ENCODE measurements at regions not wholly inside any gene's neighbourhood (a gene's known extent, or its start where the extent isn't known, plus 50 kb on each side); places are given as distances from the start of the nearest gene placed in this dataset.

DNA sequence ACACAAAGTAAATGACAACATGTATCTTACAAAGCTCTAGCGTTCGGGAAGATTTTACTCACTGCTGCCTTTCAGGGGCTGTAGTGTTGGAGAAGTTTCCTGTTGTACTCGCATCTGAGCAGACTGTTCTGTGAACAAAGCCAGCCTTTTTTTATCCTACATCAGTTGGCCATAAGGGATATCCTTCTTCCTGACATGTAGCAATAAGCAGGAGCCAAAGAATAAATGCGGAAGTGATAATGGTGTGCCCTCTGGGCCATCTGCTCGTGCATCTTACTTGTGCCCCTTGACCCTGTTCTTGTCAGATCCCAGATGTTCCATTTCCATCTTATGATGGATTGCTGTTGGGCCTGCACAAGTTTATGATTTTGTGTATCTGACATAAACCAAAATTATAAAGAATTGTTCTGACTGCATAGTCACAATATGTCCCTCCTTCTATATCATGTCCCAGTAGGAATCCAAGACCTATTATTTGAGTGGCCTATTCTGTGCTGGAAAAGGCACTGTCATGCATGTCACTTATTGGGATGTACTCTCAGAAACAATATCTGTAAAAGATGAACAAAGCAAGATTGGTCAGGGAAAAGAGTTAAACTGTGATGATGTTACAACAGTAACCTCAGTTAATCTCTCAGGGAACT, 631.3 kb downstream of the NSUN3 start:
- Histone ChIP-seq H3K27me3 (ENCODE audit: control insufficient read depth in 2 of 2, insufficient read depth in 2 of 2, low read length in 2 of 2) (no peaks in the 10 kb centered on the region), H3K9me3 (ENCODE audit: control insufficient read depth in 2 of 2, low read length in 2 of 2) (no peaks in the 10 kb centered on the region), H3K4me1 (ENCODE audit: control insufficient read depth in 2 of 2, insufficient read depth in 2 of 2, low read length in 2 of 2) (no peaks in the 10 kb centered on the region), H3K36me3 (ENCODE audit: control insufficient read depth in 2 of 2, insufficient read depth in 2 of 2, low read length in 2 of 2) (no peaks in the 10 kb centered on the region), H3K4me3 (ENCODE audit: low read length in 2 of 2) (no peak overlapping the region), H3K9ac (ENCODE audit: low read depth in 1 of 2, low read length in 2 of 2) (no peak overlapping the region), H3K27ac (ENCODE audit: low read depth in 2 of 2, low read length in 2 of 2) (no peak overlapping the region)

GRCh38 chr3:94694894-94695293, 632.0 kb downstream of the NSUN3 start:
- Histone ChIP-seq H3K9me3 (ENCODE audit: control insufficient read depth in 2 of 2, low read length in 2 of 2) (no peaks in the 10 kb centered on the region), H3K4me1 (ENCODE audit: control insufficient read depth in 2 of 2, insufficient read depth in 2 of 2, low read length in 2 of 2) (no peaks in the 10 kb centered on the region), H3K36me3 (ENCODE audit: control insufficient read depth in 2 of 2, insufficient read depth in 2 of 2, low read length in 2 of 2) (no peaks in the 10 kb centered on the region), H3K4me3 (ENCODE audit: low read length in 2 of 2) (no peak overlapping the region), H3K27me3 (ENCODE audit: control insufficient read depth in 2 of 2, insufficient read depth in 2 of 2, low read length in 2 of 2) (no peaks in the 10 kb centered on the region), H3K9ac (ENCODE audit: low read depth in 1 of 2, low read length in 2 of 2) (no peak overlapping the region), H3K27ac (ENCODE audit: low read depth in 2 of 2, low read length in 2 of 2) (no peak overlapping the region)

GRCh38 chr3:94704467-94704866, 641.6 kb downstream of the NSUN3 start:
- no peaks in the 10 kb centered on the region for H3K4me1 ChIP-seq (ENCODE audit: control insufficient read depth in 2 of 2, insufficient read depth in 2 of 2, low read length in 2 of 2)
- H3K4me3 ChIP-seq (ENCODE audit: low read length in 2 of 2): no peak overlapping the region
- H3K27me3 ChIP-seq (ENCODE audit: control insufficient read depth in 2 of 2, insufficient read depth in 2 of 2, low read length in 2 of 2): no peaks in the 10 kb centered on the region
- H3K9ac ChIP-seq (ENCODE audit: low read depth in 1 of 2, low read length in 2 of 2): no peak overlapping the region
- no peak overlapping the region for H3K27ac ChIP-seq (ENCODE audit: low read depth in 2 of 2, low read length in 2 of 2)
- H3K9me3 ChIP-seq (ENCODE audit: control insufficient read depth in 2 of 2, low read length in 2 of 2): no peaks in the 10 kb centered on the region
- no peaks in the 10 kb centered on the region for H3K36me3 ChIP-seq (ENCODE audit: control insufficient read depth in 2 of 2, insufficient read depth in 2 of 2, low read length in 2 of 2)

DNA sequence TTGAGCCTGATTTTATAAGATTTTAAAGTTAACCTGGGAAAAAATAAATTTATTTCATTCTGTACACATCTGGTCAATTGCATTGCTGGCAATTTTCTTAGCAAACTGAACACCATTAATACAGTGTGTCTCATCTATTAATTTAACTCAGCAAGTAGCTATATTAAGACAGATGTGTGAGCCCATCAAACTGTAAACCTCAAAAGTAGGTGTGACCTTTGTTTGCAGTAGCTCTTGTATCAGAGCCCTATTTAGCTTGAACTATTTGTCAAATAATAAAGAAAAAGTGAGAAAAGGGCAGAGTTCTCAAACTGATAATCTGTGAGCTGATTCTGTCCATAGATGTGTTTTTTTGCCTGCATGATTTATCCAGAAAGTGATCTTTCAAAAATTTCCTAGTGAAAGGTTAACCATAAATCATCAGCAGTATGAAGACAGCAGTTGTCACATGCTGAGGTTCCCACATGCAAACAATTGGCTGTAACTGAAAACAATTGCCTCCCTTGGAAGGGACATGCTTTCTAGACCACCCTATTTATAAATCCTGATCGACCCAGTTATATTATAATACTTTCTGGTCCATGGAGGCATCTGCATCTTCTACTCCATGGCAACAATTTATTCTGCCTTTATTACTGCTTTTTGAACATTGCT, 646.5 kb downstream of the NSUN3 start:
- no peaks in the 10 kb centered on the region for H3K36me3 ChIP-seq (ENCODE audit: control insufficient read depth in 2 of 2, insufficient read depth in 2 of 2, low read length in 2 of 2)
- H3K4me1 ChIP-seq (ENCODE audit: control insufficient read depth in 2 of 2, insufficient read depth in 2 of 2, low read length in 2 of 2): no peaks in the 10 kb centered on the region
- H3K27ac ChIP-seq (ENCODE audit: low read depth in 2 of 2, low read length in 2 of 2): no peak overlapping the region
- no peaks in the 10 kb centered on the region for H3K9me3 ChIP-seq (ENCODE audit: control insufficient read depth in 2 of 2, low read length in 2 of 2)
- H3K27me3 ChIP-seq (ENCODE audit: control insufficient read depth in 2 of 2, insufficient read depth in 2 of 2, low read length in 2 of 2): no peaks in the 10 kb centered on the region
- no peak overlapping the region for H3K4me3 ChIP-seq (ENCODE audit: low read length in 2 of 2)
- no peak overlapping the region for H3K9ac ChIP-seq (ENCODE audit: low read depth in 1 of 2, low read length in 2 of 2)

DNA sequence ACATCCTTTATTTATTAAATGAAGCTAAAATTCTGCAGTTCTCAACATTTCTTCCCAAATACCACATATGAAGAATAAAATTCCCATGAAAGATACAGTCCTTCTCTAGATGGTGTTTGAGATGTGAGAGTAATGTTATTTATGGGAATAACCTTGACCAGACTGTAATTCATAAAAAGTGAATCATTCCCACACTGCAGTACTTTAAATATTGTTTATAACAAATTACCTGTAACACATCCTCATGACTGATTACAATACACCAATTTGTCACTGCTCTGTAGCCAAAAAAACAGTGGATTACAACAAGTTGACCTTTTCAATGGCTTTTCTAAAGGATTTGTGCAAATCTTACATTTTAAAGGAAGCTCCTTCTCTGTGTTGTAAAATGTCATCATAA, 651.3 kb downstream of the NSUN3 start:
- no peaks in the 10 kb centered on the region for H3K4me1 ChIP-seq (ENCODE audit: control insufficient read depth in 2 of 2, insufficient read depth in 2 of 2, low read length in 2 of 2)
- no peak overlapping the region for H3K27ac ChIP-seq (ENCODE audit: low read depth in 2 of 2, low read length in 2 of 2)
- H3K36me3 ChIP-seq (ENCODE audit: control insufficient read depth in 2 of 2, insufficient read depth in 2 of 2, low read length in 2 of 2): no peaks in the 10 kb centered on the region
- H3K9ac ChIP-seq (ENCODE audit: low read depth in 1 of 2, low read length in 2 of 2): no peak overlapping the region
- no peak overlapping the region for H3K4me3 ChIP-seq (ENCODE audit: low read length in 2 of 2)
- no peaks in the 10 kb centered on the region for H3K27me3 ChIP-seq (ENCODE audit: control insufficient read depth in 2 of 2, insufficient read depth in 2 of 2, low read length in 2 of 2)
- no peaks in the 10 kb centered on the region for H3K9me3 ChIP-seq (ENCODE audit: control insufficient read depth in 2 of 2, low read length in 2 of 2)

GRCh38 chr3:94716326-94717018, 653.6 kb downstream of the NSUN3 start:
- Histone ChIP-seq H3K27ac (ENCODE audit: low read depth in 2 of 2, low read length in 2 of 2) (no peak overlapping the region), H3K4me1 (ENCODE audit: control insufficient read depth in 2 of 2, insufficient read depth in 2 of 2, low read length in 2 of 2) (no peaks in the 10 kb centered on the region), H3K9ac (ENCODE audit: low read depth in 1 of 2, low read length in 2 of 2) (no peak overlapping the region), H3K9me3 (ENCODE audit: control insufficient read depth in 2 of 2, low read length in 2 of 2) (no peaks in the 10 kb centered on the region), H3K27me3 (ENCODE audit: control insufficient read depth in 2 of 2, insufficient read depth in 2 of 2, low read length in 2 of 2) (no peaks in the 10 kb centered on the region), H3K4me3 (ENCODE audit: low read length in 2 of 2) (no peak overlapping the region), H3K36me3 (ENCODE audit: control insufficient read depth in 2 of 2, insufficient read depth in 2 of 2, low read length in 2 of 2) (no peaks in the 10 kb centered on the region)

DNA sequence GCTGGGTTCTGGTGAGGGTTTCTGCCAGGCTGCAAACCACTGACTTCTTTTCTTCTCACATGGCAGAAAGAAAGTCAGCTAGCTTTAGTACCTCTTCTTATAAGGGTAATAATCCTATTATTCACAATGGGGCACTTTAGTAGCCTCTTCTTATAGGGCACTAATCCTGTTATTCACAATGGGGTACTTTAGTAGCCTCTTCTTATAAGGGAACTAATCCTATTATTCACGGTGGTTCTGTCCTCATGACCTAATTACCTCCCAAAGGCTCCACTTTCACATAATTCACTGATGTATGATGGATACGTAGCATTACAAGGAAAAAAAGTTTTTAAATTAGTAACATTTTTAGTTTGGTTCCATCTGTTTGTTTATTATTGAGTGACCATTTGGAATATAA, 671.3 kb downstream of the NSUN3 start:
- no peaks in the 10 kb centered on the region for H3K27me3 ChIP-seq (ENCODE audit: control insufficient read depth in 2 of 2, insufficient read depth in 2 of 2, low read length in 2 of 2)
- H3K9me3 ChIP-seq (ENCODE audit: control insufficient read depth in 2 of 2, low read length in 2 of 2): no peaks in the 10 kb centered on the region
- no peaks in the 10 kb centered on the region for H3K4me1 ChIP-seq (ENCODE audit: control insufficient read depth in 2 of 2, insufficient read depth in 2 of 2, low read length in 2 of 2)
- H3K36me3 ChIP-seq (ENCODE audit: control insufficient read depth in 2 of 2, insufficient read depth in 2 of 2, low read length in 2 of 2): no peaks in the 10 kb centered on the region
- H3K9ac ChIP-seq (ENCODE audit: low read depth in 1 of 2, low read length in 2 of 2): no peak overlapping the region
- no peak overlapping the region for H3K27ac ChIP-seq (ENCODE audit: low read depth in 2 of 2, low read length in 2 of 2)
- no peak overlapping the region for H3K4me3 ChIP-seq (ENCODE audit: low read length in 2 of 2)

DNA sequence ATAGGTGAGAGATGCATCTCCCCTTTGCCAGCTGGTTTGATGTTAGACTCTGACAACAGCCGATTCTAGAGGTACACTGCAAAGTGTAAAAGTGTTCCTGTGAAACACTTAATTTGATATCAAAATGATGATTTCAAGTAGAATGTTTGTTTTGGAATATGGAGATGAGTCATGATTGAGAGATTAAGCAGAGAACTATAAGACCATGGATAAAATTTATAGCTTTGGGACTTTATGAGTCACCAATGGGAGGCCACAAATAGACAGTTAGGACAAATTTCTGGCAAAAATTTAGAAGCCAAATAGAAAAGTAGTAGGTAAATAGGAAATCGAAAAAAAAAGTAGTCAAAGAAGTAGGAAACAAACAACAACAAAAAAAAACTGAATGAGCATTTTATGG, 672.5 kb downstream of the NSUN3 start:
- H3K27me3 ChIP-seq (ENCODE audit: control insufficient read depth in 2 of 2, insufficient read depth in 2 of 2, low read length in 2 of 2): no peaks in the 10 kb centered on the region
- H3K4me3 ChIP-seq (ENCODE audit: low read length in 2 of 2): no peak overlapping the region
- H3K27ac ChIP-seq (ENCODE audit: low read depth in 2 of 2, low read length in 2 of 2): no peak overlapping the region
- H3K9me3 ChIP-seq (ENCODE audit: control insufficient read depth in 2 of 2, low read length in 2 of 2): no peaks in the 10 kb centered on the region
- H3K36me3 ChIP-seq (ENCODE audit: control insufficient read depth in 2 of 2, insufficient read depth in 2 of 2, low read length in 2 of 2): no peaks in the 10 kb centered on the region
- no peak overlapping the region for H3K9ac ChIP-seq (ENCODE audit: low read depth in 1 of 2, low read length in 2 of 2)
- no peaks in the 10 kb centered on the region for H3K4me1 ChIP-seq (ENCODE audit: control insufficient read depth in 2 of 2, insufficient read depth in 2 of 2, low read length in 2 of 2)

GRCh38 chr3:94737116-94737515, 674.3 kb downstream of the NSUN3 start:
- no peak overlapping the region for H3K27ac ChIP-seq (ENCODE audit: low read depth in 2 of 2, low read length in 2 of 2)
- no peaks in the 10 kb centered on the region for H3K9me3 ChIP-seq (ENCODE audit: control insufficient read depth in 2 of 2, low read length in 2 of 2)
- H3K36me3 ChIP-seq (ENCODE audit: control insufficient read depth in 2 of 2, insufficient read depth in 2 of 2, low read length in 2 of 2): no peaks in the 10 kb centered on the region
- H3K4me1 ChIP-seq (ENCODE audit: control insufficient read depth in 2 of 2, insufficient read depth in 2 of 2, low read length in 2 of 2): no peaks in the 10 kb centered on the region
- H3K4me3 ChIP-seq (ENCODE audit: low read length in 2 of 2): no peak overlapping the region
- H3K9ac ChIP-seq (ENCODE audit: low read depth in 1 of 2, low read length in 2 of 2): no peak overlapping the region
- H3K27me3 ChIP-seq (ENCODE audit: control insufficient read depth in 2 of 2, insufficient read depth in 2 of 2, low read length in 2 of 2): no peaks in the 10 kb centered on the region

DNA sequence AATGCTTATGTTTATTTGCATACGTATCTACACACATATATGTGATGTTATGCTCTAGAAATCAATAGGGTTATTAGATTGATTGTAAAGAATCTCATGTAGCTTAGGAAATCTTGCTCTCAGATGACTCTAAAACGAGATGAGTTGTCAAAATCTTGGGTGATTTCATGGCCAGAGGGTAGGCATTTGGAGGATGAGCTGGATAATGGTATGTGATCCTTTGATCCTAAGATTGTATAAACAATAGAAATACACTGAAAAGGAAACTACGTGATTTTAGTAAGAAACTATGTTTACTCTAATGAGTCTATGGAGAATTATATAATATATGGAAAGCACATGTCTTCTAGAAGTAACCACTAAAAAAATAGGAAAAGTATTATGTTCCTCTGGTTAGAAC, 676.6 kb downstream of the NSUN3 start:
- H3K27me3 ChIP-seq (ENCODE audit: control insufficient read depth in 2 of 2, insufficient read depth in 2 of 2, low read length in 2 of 2): no peaks in the 10 kb centered on the region
- H3K4me3 ChIP-seq (ENCODE audit: low read length in 2 of 2): no peak overlapping the region
- H3K36me3 ChIP-seq (ENCODE audit: control insufficient read depth in 2 of 2, insufficient read depth in 2 of 2, low read length in 2 of 2): no peaks in the 10 kb centered on the region
- H3K9ac ChIP-seq (ENCODE audit: low read depth in 1 of 2, low read length in 2 of 2): no peak overlapping the region
- no peaks in the 10 kb centered on the region for H3K4me1 ChIP-seq (ENCODE audit: control insufficient read depth in 2 of 2, insufficient read depth in 2 of 2, low read length in 2 of 2)
- H3K9me3 ChIP-seq (ENCODE audit: control insufficient read depth in 2 of 2, low read length in 2 of 2): no peaks in the 10 kb centered on the region
- H3K27ac ChIP-seq (ENCODE audit: low read depth in 2 of 2, low read length in 2 of 2): no peak overlapping the region
